Naive thymus-derived CD8-positive, alpha-beta T cell (primary cell): ENCODE measurements at regions not wholly inside any gene's neighbourhood (a gene's known extent, or its start where the extent isn't known, plus 50 kb on each side); places are given as distances from the start of the nearest gene placed in this dataset.
A peak's percentile ranks its signal among the peaks of the same experiment; 100 is the strongest.

Source experiments
- ATAC-seq, 2 donors: fragments of 150-1000 bp; cut with Tn5 transposase in 1 of 2; sonication (Bioruptor Pico), chemical (Tn5 transposase) in 1 of 2; 1 replicate in 1 of 2; 2 replicates in 1 of 2; pipeline ENCODE4 v1.10.0; 2021; ENCODE audit warnings: mild to moderate bottlenecking in 2 of 2, moderate library complexity in 2 of 2
- POLR2A ChIA-PET: fragments of 350-600 bp; sonication (Branson Sonifier 250); formaldehyde crosslinking; loops from one replicate; lab custom pipeline; 2021; ENCODE audit warnings: antibody characterized with exemption; lab: Charles Lee
- DNase-seq, 10 donors: peaks; one replicate each; pipeline versions ENCODE4 v3.0.0 to v3.0.0-alpha.2; 2020 to 2022
- H3K27ac Mint-ChIP-seq, 10 donors: one replicate each; pipeline ENCODE4 v1.8.0; 2020 to 2022; ENCODE audit warnings: mild to moderate bottlenecking in 10 of 10, mixed read lengths in 10 of 10, moderate library complexity in 4 of 10, inconsistent platforms in 1 of 10
- H3K27me3 Mint-ChIP-seq, 5 donors: one replicate each; pipeline ENCODE4 v1.8.0; 2021 to 2022; ENCODE audit warnings: mixed read lengths in 5 of 5
- H3K36me3 Mint-ChIP-seq, 3 donors: one replicate each; pipeline ENCODE4 v1.8.0; 2020 to 2022; ENCODE audit warnings: mixed read lengths in 3 of 3, mild to moderate bottlenecking in 2 of 3, inconsistent platforms in 1 of 3
- H3K4me1 Mint-ChIP-seq, 4 donors: one replicate each; pipeline ENCODE4 v1.8.0; 2021 to 2022; ENCODE audit warnings: mixed read lengths in 4 of 4
- H3K4me3 Mint-ChIP-seq, 10 donors: one replicate each; pipeline ENCODE4 v1.8.0; 2020 to 2022; ENCODE audit warnings: mild to moderate bottlenecking in 10 of 10, mixed read lengths in 10 of 10, moderate library complexity in 6 of 10, inconsistent platforms in 1 of 10
- H3K9me3 Mint-ChIP-seq, 9 donors: one replicate each; pipeline ENCODE4 v1.8.0; 2020 to 2022; ENCODE audit warnings: mixed read lengths in 9 of 9, mild to moderate bottlenecking in 3 of 9, inconsistent platforms in 1 of 9, moderate library complexity in 1 of 9

DNA sequence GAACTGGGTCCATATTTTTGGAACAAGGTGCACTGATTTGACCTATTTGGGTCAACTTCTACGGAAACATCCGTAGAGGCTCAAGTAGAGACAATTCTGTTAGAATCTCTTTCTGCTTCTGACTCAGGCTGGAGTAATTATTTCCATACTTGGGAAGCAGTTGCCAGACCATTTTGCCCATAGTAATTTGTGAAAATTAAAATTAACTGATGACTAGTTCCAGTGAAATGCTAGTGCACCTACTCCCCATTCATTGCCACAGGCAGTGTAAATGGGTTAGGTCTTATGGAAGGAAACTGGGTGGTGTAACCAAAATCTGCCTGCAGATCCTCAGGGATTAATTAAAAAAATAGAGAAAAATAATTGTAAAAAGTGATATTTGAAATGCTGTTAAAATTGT, 201.1 kb downstream of the TENT4A start:
- POLR2A ChIA-PET = no interaction called here
- DNase-seq (no peak), ATAC-seq (no peak)
- H3K4me1 Mint-ChIP-seq = no peaks in the 10 kb centered on the region
- H3K36me3 Mint-ChIP-seq = no peaks in the 10 kb centered on the region
- H3K27ac Mint-ChIP-seq = no peak overlapping the region
- peaks cover 0 to 10% (median 2%) of the 10 kb centered on the region in 9 donors for H3K9me3 Mint-ChIP-seq
- H3K4me3 Mint-ChIP-seq = no peak overlapping the region
- peaks cover 8 to 40% (median 14%) of the 10 kb centered on the region in 5 donors for H3K27me3 Mint-ChIP-seq

DNA sequence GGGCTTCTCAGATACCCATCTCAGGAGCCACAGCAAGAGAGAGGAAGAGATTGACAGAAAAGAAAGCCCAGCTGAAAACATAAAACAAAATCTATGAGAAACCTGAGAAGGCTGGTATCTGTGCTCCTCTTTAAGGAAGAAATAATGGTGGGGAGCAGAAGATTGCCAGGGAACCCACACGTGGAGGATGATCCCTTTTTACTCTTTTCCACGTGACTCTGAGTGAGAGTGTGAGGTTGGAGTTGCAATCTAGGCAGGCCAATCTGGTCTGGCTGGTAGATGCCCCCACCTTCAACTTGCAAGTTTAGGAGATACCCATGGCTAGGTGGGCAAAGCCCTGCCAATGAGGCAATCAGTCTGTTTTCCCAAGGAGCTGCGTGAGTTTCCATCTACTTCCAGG, 202.3 kb downstream of the TENT4A start:
- peaks cover 0 to 10% (median 2%) of the 10 kb centered on the region in 9 donors for H3K9me3 Mint-ChIP-seq
- no peak overlapping the region for H3K27ac Mint-ChIP-seq
- H3K4me3 Mint-ChIP-seq = no peak overlapping the region
- peaks cover 8 to 40% (median 14%) of the 10 kb centered on the region in 5 donors for H3K27me3 Mint-ChIP-seq
- POLR2A ChIA-PET = no interaction called here
- H3K4me1 Mint-ChIP-seq = no peaks in the 10 kb centered on the region
- no peaks in the 10 kb centered on the region for H3K36me3 Mint-ChIP-seq
- DNase-seq = no peak
- ATAC-seq = no peak

DNA sequence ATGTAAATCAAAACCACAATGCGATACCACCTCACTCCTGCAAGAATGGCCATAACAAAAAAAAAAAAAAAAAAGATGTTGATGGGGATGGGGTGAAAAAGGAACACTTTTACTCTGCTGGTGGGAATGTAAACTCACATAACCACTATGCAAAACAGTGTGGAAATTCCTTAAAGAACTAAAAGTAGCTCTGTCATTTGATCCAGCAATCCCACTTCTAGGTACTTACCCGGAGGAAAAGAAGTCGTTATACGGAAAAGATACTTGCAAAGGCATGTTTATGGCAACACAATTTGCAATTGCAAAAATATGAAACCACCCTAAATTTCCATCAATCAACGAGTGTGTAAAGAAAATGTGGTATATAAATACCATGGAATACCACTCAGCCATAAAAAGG, 205.0 kb downstream of the TENT4A start:
- POLR2A ChIA-PET = no interaction called here
- peaks cover 0 to 15% (median 5%) of the 10 kb centered on the region in 9 donors for H3K9me3 Mint-ChIP-seq
- ATAC-seq = no peak
- H3K4me1 Mint-ChIP-seq = no peaks in the 10 kb centered on the region
- DNase-seq = no peak
- no peaks in the 10 kb centered on the region for H3K36me3 Mint-ChIP-seq
- H3K27ac Mint-ChIP-seq = no peak overlapping the region
- H3K27me3 Mint-ChIP-seq = peaks cover 5 to 21% (median 10%) of the 10 kb centered on the region in 5 donors
- H3K4me3 Mint-ChIP-seq = no peak overlapping the region

DNA sequence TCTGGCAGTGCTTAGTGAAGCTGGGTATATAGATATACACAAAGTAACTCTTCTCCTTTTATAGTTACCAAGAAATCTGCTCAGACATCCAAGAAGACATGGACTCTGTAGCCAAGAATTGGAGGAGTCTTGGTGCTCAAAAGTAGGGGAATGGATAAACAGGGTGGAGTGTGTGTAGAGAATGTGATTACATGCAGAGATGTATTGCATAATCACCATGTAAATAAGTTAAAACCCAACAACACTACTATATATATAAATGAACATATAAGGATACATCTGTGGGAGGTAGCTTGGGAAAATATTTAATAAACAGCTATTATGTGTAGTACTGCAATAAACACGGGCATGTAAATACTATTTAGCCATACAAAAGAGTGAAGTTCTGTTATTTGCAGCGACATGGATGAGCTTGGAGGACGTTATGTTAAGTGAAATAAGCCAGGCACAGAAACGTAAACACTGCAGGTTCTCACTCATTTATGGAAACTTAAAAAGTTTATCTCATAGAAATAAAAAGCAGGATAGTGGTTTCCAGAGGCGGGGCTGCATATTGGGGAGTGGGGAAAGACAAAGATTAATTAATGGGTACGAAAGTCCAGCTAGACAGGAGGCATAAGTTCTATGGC, 207.5 kb downstream of the TENT4A start:
- no peak overlapping the region for H3K4me3 Mint-ChIP-seq
- no peak for ATAC-seq
- POLR2A ChIA-PET = no interaction called here
- peaks cover 0 to 16% (median 5%) of the 10 kb centered on the region in 9 donors for H3K9me3 Mint-ChIP-seq
- H3K4me1 Mint-ChIP-seq = no peaks in the 10 kb centered on the region
- no peak for DNase-seq
- H3K27ac Mint-ChIP-seq = no peak overlapping the region
- no peaks in the 10 kb centered on the region for H3K36me3 Mint-ChIP-seq
- H3K27me3 Mint-ChIP-seq = peaks cover 2 to 4% (median 3%) of the 10 kb centered on the region in 5 donors

DNA sequence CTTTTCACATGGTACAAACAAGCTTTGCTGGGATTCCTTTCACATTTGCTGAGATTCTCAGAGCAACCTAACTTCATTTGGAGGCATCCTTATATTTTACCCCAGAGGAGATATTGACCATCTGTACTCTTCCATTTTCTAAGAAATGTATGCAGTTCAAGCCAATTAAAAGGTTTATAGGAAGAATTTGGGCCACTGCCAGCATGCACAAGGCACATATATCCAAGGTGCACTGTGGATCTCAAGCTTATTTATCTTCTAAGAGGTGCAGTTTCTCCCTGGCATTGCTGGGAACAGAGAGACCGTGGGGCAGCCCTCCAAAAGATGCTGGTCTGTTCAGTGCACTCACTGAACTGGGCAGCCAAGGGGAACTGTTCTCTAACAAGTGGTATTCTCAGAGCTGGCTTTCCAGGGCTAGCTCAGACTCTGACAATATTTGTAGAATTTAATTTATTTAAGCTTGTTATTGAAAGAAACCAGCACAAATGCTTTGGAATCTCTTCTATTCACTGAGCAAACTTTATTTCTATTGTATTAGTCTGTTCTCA, 213.3 kb downstream of the TENT4A start:
- Mint-ChIP-seq H3K4me1 (no peaks in the 10 kb centered on the region), H3K9me3 (peaks cover 0 to 16% (median 0%) of the 10 kb centered on the region in 9 donors), H3K36me3 (peaks cover 0 to 2% (median 0%) of the 10 kb centered on the region in 3 donors), H3K27me3 (peaks cover 0 to 6% (median 1%) of the 10 kb centered on the region in 5 donors), H3K4me3 (no peak overlapping the region), H3K27ac (no peak overlapping the region)
- no peak for ATAC-seq
- POLR2A ChIA-PET = no interaction called here
- DNase-seq = no peak

DNA sequence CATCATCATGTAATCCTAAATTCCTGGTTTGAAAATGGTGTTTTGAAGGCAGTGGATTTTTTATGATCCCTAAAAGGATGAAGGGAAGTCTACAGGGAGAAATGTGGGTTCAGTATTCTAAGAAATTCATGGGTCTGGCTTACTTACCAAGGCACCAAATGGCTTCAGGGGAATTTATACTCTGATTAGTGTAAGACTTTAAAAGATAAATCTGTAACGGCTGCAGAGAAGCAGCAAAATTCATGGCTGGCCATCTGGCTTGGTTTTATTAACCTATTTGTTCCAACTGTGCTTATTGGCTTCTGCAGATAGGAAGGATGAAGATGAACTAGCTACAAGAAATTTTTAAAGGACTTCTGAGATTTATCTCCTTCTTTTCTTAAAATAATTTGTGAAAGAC, 222.8 kb downstream of the TENT4A start:
- DNase-seq (no peak), ATAC-seq (no peak)
- no peaks in the 10 kb centered on the region for H3K9me3 Mint-ChIP-seq
- H3K36me3 Mint-ChIP-seq = no peaks in the 10 kb centered on the region
- POLR2A ChIA-PET = no interaction called here
- H3K4me3 Mint-ChIP-seq = no peak overlapping the region
- H3K27ac Mint-ChIP-seq = no peak overlapping the region
- H3K4me1 Mint-ChIP-seq = no peaks in the 10 kb centered on the region
- H3K27me3 Mint-ChIP-seq = peaks cover 11 to 49% (median 30%) of the 10 kb centered on the region in 5 donors

DNA sequence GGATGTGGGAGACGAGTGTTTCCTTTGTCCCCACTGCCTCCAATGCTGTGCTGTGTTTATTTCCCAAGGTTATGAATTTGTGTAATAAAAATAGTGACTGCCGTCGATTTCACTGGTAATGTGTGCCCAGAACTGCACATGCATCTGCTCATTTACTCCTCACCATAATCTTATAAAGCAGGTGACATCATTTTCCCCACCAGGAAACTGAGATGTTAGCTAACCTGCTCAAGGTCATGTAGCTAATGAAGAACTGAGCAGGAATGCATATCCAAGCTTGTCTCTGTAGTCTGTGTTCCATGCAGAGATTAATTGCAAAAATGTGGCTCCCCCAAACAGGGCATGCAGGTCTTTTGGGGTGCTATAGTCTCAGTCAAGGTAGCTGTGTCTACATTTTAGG, 224.4 kb downstream of the TENT4A start:
- no peak for ATAC-seq
- DNase-seq = no peak
- no peaks in the 10 kb centered on the region for H3K4me1 Mint-ChIP-seq
- peaks cover 11 to 53% (median 30%) of the 10 kb centered on the region in 5 donors for H3K27me3 Mint-ChIP-seq
- no peak overlapping the region for H3K27ac Mint-ChIP-seq
- no peaks in the 10 kb centered on the region for H3K36me3 Mint-ChIP-seq
- H3K9me3 Mint-ChIP-seq = no peaks in the 10 kb centered on the region
- POLR2A ChIA-PET = no interaction called here
- H3K4me3 Mint-ChIP-seq = no peak overlapping the region

DNA sequence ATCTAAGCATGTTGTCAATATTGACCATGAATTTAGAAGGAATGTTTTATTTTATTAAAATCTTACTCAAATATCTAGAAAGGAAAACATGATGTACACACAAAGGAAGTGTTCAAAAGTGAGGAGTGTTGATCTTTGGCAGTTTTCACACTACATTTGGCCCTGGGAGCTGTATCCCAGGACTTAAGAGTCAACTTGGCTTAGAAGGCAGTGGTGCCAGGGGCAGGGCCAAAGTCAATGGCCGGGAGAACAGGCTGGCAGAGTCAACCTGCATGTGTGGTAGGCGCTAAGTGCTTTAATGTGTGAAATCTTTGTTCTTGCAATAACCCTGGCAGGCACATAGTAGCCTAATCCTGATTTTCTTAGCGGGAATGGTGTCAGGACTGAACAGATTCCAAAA, 228.4 kb downstream of the TENT4A start:
- ATAC-seq (no peak), DNase-seq (no peak)
- no peaks in the 10 kb centered on the region for H3K36me3 Mint-ChIP-seq
- no peak overlapping the region for H3K27ac Mint-ChIP-seq
- H3K27me3 Mint-ChIP-seq = peaks cover 4 to 35% (median 24%) of the 10 kb centered on the region in 5 donors
- H3K4me3 Mint-ChIP-seq = no peak overlapping the region
- H3K4me1 Mint-ChIP-seq = no peaks in the 10 kb centered on the region
- peaks cover 0 to 3% (median 0%) of the 10 kb centered on the region in 9 donors for H3K9me3 Mint-ChIP-seq
- POLR2A ChIA-PET = no interaction called here

DNA sequence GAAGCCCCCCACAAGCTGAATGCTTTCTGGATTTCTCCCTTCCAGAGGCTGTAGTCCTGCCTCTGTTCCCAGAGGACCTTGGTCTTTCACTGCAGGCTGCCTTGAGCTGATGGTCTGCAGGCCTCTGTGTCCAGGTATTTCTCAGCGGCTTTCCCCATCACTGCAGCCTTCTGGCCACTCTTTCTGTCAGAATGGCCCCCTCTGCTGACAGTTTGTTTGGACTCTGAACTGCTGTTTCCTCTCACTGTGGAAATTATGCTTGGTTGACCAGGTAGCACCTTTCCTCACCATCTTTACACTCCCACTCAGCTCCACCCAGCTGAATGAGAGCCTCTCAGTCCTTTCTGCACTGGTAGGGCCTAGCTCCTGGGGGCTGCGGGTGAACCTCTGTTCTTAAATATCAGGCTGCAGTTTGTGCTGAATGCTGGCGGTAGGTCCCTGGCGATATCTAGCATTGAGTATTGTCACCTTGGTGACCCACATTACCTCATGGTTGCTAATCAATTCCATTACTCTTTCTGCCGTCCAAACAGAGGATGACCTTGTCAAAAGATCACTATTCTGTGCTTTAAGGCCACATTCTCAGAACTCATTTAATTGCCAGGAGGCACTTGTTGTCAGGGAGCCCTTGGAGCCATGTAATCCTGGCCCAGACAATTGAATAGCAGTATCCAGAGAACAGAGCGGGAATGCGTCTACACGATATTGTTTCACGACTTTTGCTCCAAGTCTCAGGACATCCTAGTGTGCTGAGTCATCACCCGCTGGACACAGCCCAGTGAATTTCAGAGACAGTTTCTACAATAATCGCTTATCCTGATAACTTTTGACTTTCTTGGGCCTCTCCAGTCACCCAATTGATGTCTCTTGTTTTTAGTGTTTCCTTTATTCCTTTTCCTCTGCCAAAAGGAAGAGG, 230.2 kb downstream of the TENT4A start:
- no peak for DNase-seq
- H3K36me3 Mint-ChIP-seq = no peaks in the 10 kb centered on the region
- ATAC-seq = no peak
- peaks cover 0 to 17% (median 12%) of the 10 kb centered on the region in 5 donors for H3K27me3 Mint-ChIP-seq
- POLR2A ChIA-PET = no interaction called here
- no peak overlapping the region for H3K27ac Mint-ChIP-seq
- H3K4me1 Mint-ChIP-seq = no peaks in the 10 kb centered on the region
- H3K9me3 Mint-ChIP-seq = peaks cover 0 to 3% (median 0%) of the 10 kb centered on the region in 9 donors
- no peak overlapping the region for H3K4me3 Mint-ChIP-seq

DNA sequence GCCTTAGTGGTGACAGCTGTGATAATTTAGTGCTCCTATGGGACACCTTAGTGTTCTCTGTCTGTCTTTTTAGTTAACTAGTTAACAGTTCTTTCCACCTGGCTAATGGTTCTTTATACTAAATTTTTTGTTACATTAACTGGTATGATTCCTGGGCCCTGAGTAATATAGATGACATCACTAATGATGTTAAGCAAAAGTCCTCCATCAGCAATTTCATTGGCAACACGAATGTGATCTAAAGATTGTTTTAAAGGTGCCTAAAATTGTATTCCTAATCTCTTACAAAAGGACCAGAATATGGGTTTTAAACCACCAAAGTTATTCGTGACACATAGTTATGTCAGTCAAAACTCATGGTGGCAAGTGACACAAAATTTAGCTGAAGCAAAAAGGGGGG, 235.3 kb downstream of the TENT4A start:
- DNase-seq (no peak), ATAC-seq (no peak)
- Mint-ChIP-seq H3K9me3 (peaks cover 0 to 5% (median 0%) of the 10 kb centered on the region in 9 donors), H3K27ac (no peak overlapping the region), H3K4me1 (no peaks in the 10 kb centered on the region), H3K27me3 (peaks cover 5 to 17% (median 12%) of the 10 kb centered on the region in 5 donors), H3K36me3 (no peaks in the 10 kb centered on the region), H3K4me3 (no peak overlapping the region)
- POLR2A ChIA-PET = no interaction called here

DNA sequence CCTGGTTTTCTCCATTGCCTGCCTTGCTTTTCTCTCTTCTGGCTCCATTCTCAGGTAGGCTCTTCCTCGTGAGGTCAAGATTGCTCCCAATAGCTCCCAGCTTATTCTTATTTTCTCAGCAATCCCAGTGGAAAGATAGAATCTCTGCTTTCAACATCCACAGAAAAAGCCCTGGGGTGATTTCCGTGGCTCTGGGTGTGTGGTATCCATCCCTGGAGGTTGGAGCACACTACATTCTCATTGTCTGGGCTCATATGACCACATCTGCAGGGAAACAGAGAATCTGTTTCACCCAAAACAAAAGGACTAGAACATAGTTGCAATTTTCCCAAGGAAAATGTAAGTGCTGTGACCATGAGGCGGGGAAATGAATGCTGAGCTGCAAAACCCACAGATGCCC, 236.0 kb downstream of the TENT4A start:
- ATAC-seq = no peak
- Mint-ChIP-seq H3K27ac (peak overlapping the region in 1 of 10 donors; percentile 38), H3K9me3 (peaks cover 0 to 4% (median 0%) of the 10 kb centered on the region in 9 donors), H3K27me3 (peaks cover 5 to 23% (median 13%) of the 10 kb centered on the region in 5 donors), H3K4me3 (no peak overlapping the region), H3K36me3 (no peaks in the 10 kb centered on the region), H3K4me1 (no peaks in the 10 kb centered on the region)
- no peak for DNase-seq
- POLR2A ChIA-PET = no interaction called here

DNA sequence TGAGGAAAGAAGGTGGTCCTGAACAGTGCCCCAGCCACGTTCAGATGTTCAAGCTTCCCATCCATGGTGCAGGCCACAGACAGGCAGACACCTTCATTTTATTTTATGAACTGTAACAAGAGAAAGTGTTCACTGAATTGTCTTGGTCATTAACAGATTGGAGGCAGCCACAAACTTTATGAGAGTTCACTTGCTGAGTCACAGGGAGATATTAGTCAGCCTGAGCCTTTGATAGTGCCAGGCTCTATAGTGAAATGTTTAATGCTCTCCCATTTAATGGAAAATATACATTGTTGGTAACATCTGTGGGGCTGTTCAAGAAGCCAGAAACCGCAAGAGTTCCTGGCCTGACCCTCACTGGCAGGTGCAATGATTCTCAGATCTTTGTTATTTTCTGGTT, 237.0 kb downstream of the TENT4A start:
- ATAC-seq = no peak
- H3K27ac Mint-ChIP-seq = no peak overlapping the region
- no peak for DNase-seq
- no peak overlapping the region for H3K4me3 Mint-ChIP-seq
- peaks cover 5 to 33% (median 13%) of the 10 kb centered on the region in 5 donors for H3K27me3 Mint-ChIP-seq
- POLR2A ChIA-PET = no interaction called here
- no peaks in the 10 kb centered on the region for H3K36me3 Mint-ChIP-seq
- H3K9me3 Mint-ChIP-seq = peaks cover 0 to 4% (median 0%) of the 10 kb centered on the region in 9 donors
- H3K4me1 Mint-ChIP-seq = no peaks in the 10 kb centered on the region

DNA sequence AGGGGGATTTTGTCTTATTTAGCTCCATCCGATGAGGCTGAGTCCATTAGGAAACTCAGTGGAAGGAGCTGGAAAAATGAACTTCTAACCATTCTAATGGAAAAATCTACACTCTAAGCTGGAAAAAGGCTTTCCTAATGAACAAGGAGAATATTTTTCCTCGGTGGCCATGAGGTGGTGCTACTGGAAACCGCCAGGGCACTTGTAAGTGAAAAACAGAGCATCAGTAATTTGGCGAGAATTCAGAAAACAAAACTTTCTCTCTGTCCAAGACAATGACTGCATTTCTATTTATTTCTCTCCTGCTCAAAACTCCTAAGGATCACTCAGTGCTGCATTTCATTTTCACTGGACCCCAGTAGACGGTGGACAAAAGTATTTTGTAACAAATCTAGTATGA, 237.6 kb downstream of the TENT4A start:
- no peak overlapping the region for H3K4me3 Mint-ChIP-seq
- peaks cover 0 to 4% (median 0%) of the 10 kb centered on the region in 9 donors for H3K9me3 Mint-ChIP-seq
- peaks cover 5 to 33% (median 13%) of the 10 kb centered on the region in 5 donors for H3K27me3 Mint-ChIP-seq
- no peak for DNase-seq
- H3K36me3 Mint-ChIP-seq = no peaks in the 10 kb centered on the region
- ATAC-seq = no peak
- no peak overlapping the region for H3K27ac Mint-ChIP-seq
- POLR2A ChIA-PET = no interaction called here
- no peaks in the 10 kb centered on the region for H3K4me1 Mint-ChIP-seq
